Ishikawa (cell line): ENCODE measurements at regions not wholly inside any gene's neighbourhood (a gene's known extent, or its start where the extent isn't known, plus 50 kb on each side); places are given as distances from the start of the nearest gene placed in this dataset.

Source experiments
- CEBPB ChIP-seq: IDR thresholded peaks from 2 replicates; pipeline ENCODE4 v1.6.1; 2012
- CREB1 ChIP-seq: IDR thresholded peaks from 2 replicates; pipeline ENCODE4 v1.6.1; 2012; ENCODE audit warnings: low read depth
- EGR1 ChIP-seq: IDR thresholded peaks from 2 replicates; pipeline ENCODE4 v1.6.1; 2012
- EP300 ChIP-seq: IDR thresholded peaks from 2 replicates; pipeline ENCODE4 v1.6.1; 2012; ENCODE audit warnings: borderline replicate concordance
- FOXM1 ChIP-seq: IDR thresholded peaks from 2 replicates; pipeline ENCODE4 v1.6.1; 2012; ENCODE audit warnings: low read depth, borderline replicate concordance
- MAX ChIP-seq: IDR thresholded peaks from 2 replicates; pipeline ENCODE4 v1.6.1; 2012
- NFIC ChIP-seq: IDR thresholded peaks from 2 replicates; pipeline ENCODE4 v1.6.1; 2012
- RAD21 ChIP-seq: IDR thresholded peaks from 2 replicates; pipeline ENCODE4 v1.6.1; 2012; ENCODE audit warnings: low read depth
- REST ChIP-seq: IDR thresholded peaks from 2 replicates; pipeline ENCODE4 v1.6.1; 2012; ENCODE audit warnings: low read depth, mild to moderate bottlenecking
- TAF1 ChIP-seq: IDR thresholded peaks from 2 replicates; pipeline ENCODE4 v1.6.1; 2012; ENCODE audit warnings: low read depth, mild to moderate bottlenecking
- TCF12 ChIP-seq: IDR thresholded peaks from 2 replicates; pipeline ENCODE4 v1.6.1; 2012; ENCODE audit warnings: low read depth
- TEAD4 ChIP-seq: IDR thresholded peaks from 2 replicates; pipeline ENCODE4 v1.6.1; 2012
- USF1 ChIP-seq: IDR thresholded peaks from 2 replicates; pipeline ENCODE4 v1.6.1; 2012
- YY1 ChIP-seq: IDR thresholded peaks from 2 replicates; pipeline ENCODE4 v1.6.1; 2012; ENCODE audit warnings: low read depth
- ZBTB7A ChIP-seq: IDR thresholded peaks from 2 replicates; pipeline ENCODE4 v1.6.1; 2012; ENCODE audit warnings: low read depth

- TF ChIP-seq ZBTB7A (no peak), REST (no peak), TCF12 (no peak), USF1 (no peak), NFIC (no peak), EGR1 (no peak), TEAD4 (no peak), FOXM1 (no peak), RAD21 (no peak), CREB1 (no peak)
These were observed 128.3 kb upstream of the KLHL29 start for GRCh38 chr2:23256643-23257042.

- no peak for TF ChIP-seq USF1
- TF ChIP-seq ZBTB7A: no peak
- no peak for TF ChIP-seq EGR1
- no peak for TF ChIP-seq REST
- no peak for TF ChIP-seq YY1
- TF ChIP-seq EP300: no peak
- no peak for TF ChIP-seq TAF1
- no peak for TF ChIP-seq NFIC
- TF ChIP-seq FOXM1: no peak
- no peak for TF ChIP-seq TEAD4
- no peak for TF ChIP-seq RAD21
- TF ChIP-seq MAX: no peak
These were observed 124.4 kb upstream of the KLHL29 start for GRCh38 chr2:23260621-23261020.

DNA sequence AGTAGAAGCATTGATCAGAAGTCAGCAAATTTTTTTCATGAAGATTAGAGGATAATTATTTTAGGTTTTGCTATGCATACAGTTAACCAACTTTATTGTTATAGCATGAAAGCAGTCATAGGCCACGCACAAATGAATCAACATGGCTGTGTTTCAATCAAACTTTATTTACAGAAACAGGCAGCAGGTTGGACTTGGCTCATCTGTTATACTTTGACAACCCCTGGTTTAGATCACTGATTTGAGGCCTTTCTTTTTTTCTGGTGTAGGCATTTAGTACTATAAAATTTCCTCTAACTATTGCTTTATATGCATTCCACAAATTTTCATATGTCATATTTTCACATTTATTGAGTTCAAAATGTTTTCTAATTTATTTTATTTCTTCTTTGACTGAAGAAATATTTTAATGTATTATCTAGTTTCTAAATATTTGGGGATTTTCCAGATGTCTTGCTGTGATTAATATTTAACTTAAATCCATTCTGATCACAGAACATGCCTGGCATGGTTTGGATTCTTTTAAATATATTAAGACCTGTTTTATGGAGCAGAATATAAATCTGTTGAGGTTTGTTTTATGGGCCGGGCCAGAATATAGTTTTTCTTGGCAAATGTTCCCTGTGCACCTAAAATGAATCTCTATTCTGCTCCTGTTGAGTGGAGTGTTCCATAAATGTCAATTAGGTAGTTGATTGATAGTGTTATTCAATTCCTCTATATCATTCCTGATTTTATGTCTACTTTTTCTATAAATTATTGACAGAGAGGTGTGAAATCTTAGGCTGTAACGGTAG, 116.3 kb upstream of the KLHL29 start:
- no peak for TF ChIP-seq FOXM1
- TF ChIP-seq NFIC: no peak
- no peak for TF ChIP-seq TAF1
- no peak for TF ChIP-seq REST
- TF ChIP-seq EP300: no peak
- no peak for TF ChIP-seq RAD21
- TF ChIP-seq USF1: no peak
- TF ChIP-seq EGR1: no peak
- TF ChIP-seq CEBPB: no peak
- TF ChIP-seq TEAD4: no peak
- TF ChIP-seq CREB1: no peak
- TF ChIP-seq MAX: no peak
- no peak for TF ChIP-seq ZBTB7A
- no peak for TF ChIP-seq YY1
- TF ChIP-seq TCF12: no peak

GRCh38 chr2:23269747-23270146, 115.2 kb upstream of the KLHL29 start:
- TF ChIP-seq ZBTB7A: no peak
- TF ChIP-seq RAD21: no peak
- TF ChIP-seq EP300: no peak
- no peak for TF ChIP-seq REST
- TF ChIP-seq NFIC: no peak
- TF ChIP-seq TAF1: no peak
- no peak for TF ChIP-seq TEAD4
- TF ChIP-seq EGR1: no peak
- no peak for TF ChIP-seq CEBPB
- TF ChIP-seq USF1: no peak
- TF ChIP-seq TCF12: no peak
- no peak for TF ChIP-seq YY1
- no peak for TF ChIP-seq MAX
- no peak for TF ChIP-seq FOXM1
- TF ChIP-seq CREB1: no peak
